ENCODE measurements at regions not wholly inside any gene's neighbourhood (a gene's known extent, or its start where the extent isn't known, plus 50 kb on each side); places are given as distances from the start of the nearest gene placed in this dataset.

GRCh38 chr9:581673-582497 lies 259.6 kb upstream of the DMRT1 start:
- Histone ChIP-seq H3K27ac (ENCODE audit: low read depth, low read length) (no peak overlapping the region), H3K9me3 (ENCODE audit: control insufficient read depth in 5 of 5, low read length in 5 of 5) (no peaks in the 10 kb centered on the region), H3K36me3 (ENCODE audit: control insufficient read depth in 5 of 5, insufficient read depth in 5 of 5, low read length in 5 of 5) (no peaks in the 10 kb centered on the region), H3K27me3 (ENCODE audit: control insufficient read depth in 5 of 5, insufficient read depth in 4 of 5, low read length in 5 of 5) (no peaks in the 10 kb centered on the region), H3K9ac (ENCODE audit: low read length in 5 of 5) (no peak overlapping the region), H3K4me1 (ENCODE audit: control insufficient read depth in 5 of 5, insufficient read depth in 5 of 5, low read length in 5 of 5) (no peaks in the 10 kb centered on the region), H3K4me3 (ENCODE audit: low read depth in 1 of 5, low read length in 5 of 5) (no peak overlapping the region)

GRCh38 chr9:582775-583174 lies 258.7 kb upstream of the DMRT1 start:
- no peak overlapping the region for H3K9ac ChIP-seq (ENCODE audit: low read length in 5 of 5)
- H3K4me3 ChIP-seq (ENCODE audit: low read depth in 1 of 5, low read length in 5 of 5) = no peak overlapping the region
- no peaks in the 10 kb centered on the region for H3K9me3 ChIP-seq (ENCODE audit: control insufficient read depth in 5 of 5, low read length in 5 of 5)
- H3K27me3 ChIP-seq (ENCODE audit: control insufficient read depth in 5 of 5, insufficient read depth in 4 of 5, low read length in 5 of 5) = no peaks in the 10 kb centered on the region
- no peak overlapping the region for H3K27ac ChIP-seq (ENCODE audit: low read depth, low read length)
- H3K36me3 ChIP-seq (ENCODE audit: control insufficient read depth in 5 of 5, insufficient read depth in 5 of 5, low read length in 5 of 5) = no peaks in the 10 kb centered on the region
- H3K4me1 ChIP-seq (ENCODE audit: control insufficient read depth in 5 of 5, insufficient read depth in 5 of 5, low read length in 5 of 5) = no peaks in the 10 kb centered on the region

GRCh38 chr9:587527-587926 lies 254.0 kb upstream of the DMRT1 start:
- Histone ChIP-seq H3K36me3 (ENCODE audit: control insufficient read depth in 5 of 5, insufficient read depth in 5 of 5, low read length in 5 of 5) (no peaks in the 10 kb centered on the region), H3K27me3 (ENCODE audit: control insufficient read depth in 5 of 5, insufficient read depth in 4 of 5, low read length in 5 of 5) (no peaks in the 10 kb centered on the region), H3K9me3 (ENCODE audit: control insufficient read depth in 5 of 5, low read length in 5 of 5) (no peaks in the 10 kb centered on the region), H3K27ac (ENCODE audit: low read depth, low read length) (no peak overlapping the region), H3K9ac (ENCODE audit: low read length in 5 of 5) (no peak overlapping the region), H3K4me1 (ENCODE audit: control insufficient read depth in 5 of 5, insufficient read depth in 5 of 5, low read length in 5 of 5) (peaks cover 0 to 7% (median 6%) of the 10 kb centered on the region in 5 donors), H3K4me3 (ENCODE audit: low read depth in 1 of 5, low read length in 5 of 5) (no peak overlapping the region)

- Histone ChIP-seq H3K9me3 (ENCODE audit: control insufficient read depth in 5 of 5, low read length in 5 of 5) (no peaks in the 10 kb centered on the region), H3K4me3 (ENCODE audit: low read depth in 1 of 5, low read length in 5 of 5) (no peak overlapping the region), H3K4me1 (ENCODE audit: control insufficient read depth in 5 of 5, insufficient read depth in 5 of 5, low read length in 5 of 5) (peaks cover 0 to 7% (median 6%) of the 10 kb centered on the region in 5 donors), H3K36me3 (ENCODE audit: control insufficient read depth in 5 of 5, insufficient read depth in 5 of 5, low read length in 5 of 5) (no peaks in the 10 kb centered on the region), H3K9ac (ENCODE audit: low read length in 5 of 5) (no peak overlapping the region), H3K27me3 (ENCODE audit: control insufficient read depth in 5 of 5, insufficient read depth in 4 of 5, low read length in 5 of 5) (no peaks in the 10 kb centered on the region), H3K27ac (ENCODE audit: low read depth, low read length) (no peak overlapping the region)
These were observed 252.5 kb upstream of the DMRT1 start for GRCh38 chr9:588981-589380.

- peaks cover 0 to 7% (median 6%) of the 10 kb centered on the region in 5 donors for H3K4me1 ChIP-seq (ENCODE audit: control insufficient read depth in 5 of 5, insufficient read depth in 5 of 5, low read length in 5 of 5)
- no peaks in the 10 kb centered on the region for H3K36me3 ChIP-seq (ENCODE audit: control insufficient read depth in 5 of 5, insufficient read depth in 5 of 5, low read length in 5 of 5)
- H3K4me3 ChIP-seq (ENCODE audit: low read depth in 1 of 5, low read length in 5 of 5) = no peak overlapping the region
- H3K27ac ChIP-seq (ENCODE audit: low read depth, low read length) = no peak overlapping the region
- H3K9me3 ChIP-seq (ENCODE audit: control insufficient read depth in 5 of 5, low read length in 5 of 5) = no peaks in the 10 kb centered on the region
- peak overlapping the region in 1 of 5 donors; percentile 19 for H3K9ac ChIP-seq (ENCODE audit: low read length in 5 of 5)
- H3K27me3 ChIP-seq (ENCODE audit: control insufficient read depth in 5 of 5, insufficient read depth in 4 of 5, low read length in 5 of 5) = no peaks in the 10 kb centered on the region
These were observed 251.8 kb upstream of the DMRT1 start for GRCh38 chr9:589723-590122.

GRCh38 chr9:591292-591691 lies 250.2 kb upstream of the DMRT1 start:
- H3K36me3 ChIP-seq (ENCODE audit: control insufficient read depth in 5 of 5, insufficient read depth in 5 of 5, low read length in 5 of 5) = no peaks in the 10 kb centered on the region
- no peaks in the 10 kb centered on the region for H3K9me3 ChIP-seq (ENCODE audit: control insufficient read depth in 5 of 5, low read length in 5 of 5)
- no peak overlapping the region for H3K9ac ChIP-seq (ENCODE audit: low read length in 5 of 5)
- no peak overlapping the region for H3K27ac ChIP-seq (ENCODE audit: low read depth, low read length)
- no peaks in the 10 kb centered on the region for H3K27me3 ChIP-seq (ENCODE audit: control insufficient read depth in 5 of 5, insufficient read depth in 4 of 5, low read length in 5 of 5)
- peaks cover 0 to 7% (median 6%) of the 10 kb centered on the region in 5 donors for H3K4me1 ChIP-seq (ENCODE audit: control insufficient read depth in 5 of 5, insufficient read depth in 5 of 5, low read length in 5 of 5)
- H3K4me3 ChIP-seq (ENCODE audit: low read depth in 1 of 5, low read length in 5 of 5) = no peak overlapping the region

- H3K9me3 ChIP-seq (ENCODE audit: control insufficient read depth in 5 of 5, low read length in 5 of 5) = no peaks in the 10 kb centered on the region
- peaks cover 0 to 7% (median 6%) of the 10 kb centered on the region in 5 donors for H3K4me1 ChIP-seq (ENCODE audit: control insufficient read depth in 5 of 5, insufficient read depth in 5 of 5, low read length in 5 of 5)
- no peak overlapping the region for H3K9ac ChIP-seq (ENCODE audit: low read length in 5 of 5)
- no peaks in the 10 kb centered on the region for H3K27me3 ChIP-seq (ENCODE audit: control insufficient read depth in 5 of 5, insufficient read depth in 4 of 5, low read length in 5 of 5)
- no peak overlapping the region for H3K27ac ChIP-seq (ENCODE audit: low read depth, low read length)
- H3K4me3 ChIP-seq (ENCODE audit: low read depth in 1 of 5, low read length in 5 of 5) = no peak overlapping the region
- H3K36me3 ChIP-seq (ENCODE audit: control insufficient read depth in 5 of 5, insufficient read depth in 5 of 5, low read length in 5 of 5) = no peaks in the 10 kb centered on the region
These were observed 249.3 kb upstream of the DMRT1 start for GRCh38 chr9:592225-592624.

- Histone ChIP-seq H3K36me3 (ENCODE audit: control insufficient read depth in 5 of 5, insufficient read depth in 5 of 5, low read length in 5 of 5) (no peaks in the 10 kb centered on the region), H3K9me3 (ENCODE audit: control insufficient read depth in 5 of 5, low read length in 5 of 5) (no peaks in the 10 kb centered on the region), H3K27me3 (ENCODE audit: control insufficient read depth in 5 of 5, insufficient read depth in 4 of 5, low read length in 5 of 5) (no peaks in the 10 kb centered on the region), H3K4me3 (ENCODE audit: low read depth in 1 of 5, low read length in 5 of 5) (no peak overlapping the region), H3K4me1 (ENCODE audit: control insufficient read depth in 5 of 5, insufficient read depth in 5 of 5, low read length in 5 of 5) (peaks cover 0 to 7% (median 6%) of the 10 kb centered on the region in 5 donors), H3K9ac (ENCODE audit: low read length in 5 of 5) (no peak overlapping the region), H3K27ac (ENCODE audit: low read depth, low read length) (no peak overlapping the region)
These were observed 248.8 kb upstream of the DMRT1 start for GRCh38 chr9:592733-593132.

- Histone ChIP-seq H3K4me3 (ENCODE audit: low read depth in 1 of 5, low read length in 5 of 5) (no peak overlapping the region), H3K9me3 (ENCODE audit: control insufficient read depth in 5 of 5, low read length in 5 of 5) (no peaks in the 10 kb centered on the region), H3K4me1 (ENCODE audit: control insufficient read depth in 5 of 5, insufficient read depth in 5 of 5, low read length in 5 of 5) (peaks cover 0 to 7% (median 6%) of the 10 kb centered on the region in 5 donors), H3K27ac (ENCODE audit: low read depth, low read length) (no peak overlapping the region), H3K9ac (ENCODE audit: low read length in 5 of 5) (no peak overlapping the region), H3K27me3 (ENCODE audit: control insufficient read depth in 5 of 5, insufficient read depth in 4 of 5, low read length in 5 of 5) (no peaks in the 10 kb centered on the region), H3K36me3 (ENCODE audit: control insufficient read depth in 5 of 5, insufficient read depth in 5 of 5, low read length in 5 of 5) (no peaks in the 10 kb centered on the region)
These were observed 247.7 kb upstream of the DMRT1 start for GRCh38 chr9:593809-594208.

- Histone ChIP-seq H3K9ac (ENCODE audit: low read length in 5 of 5) (no peak overlapping the region), H3K4me1 (ENCODE audit: control insufficient read depth in 5 of 5, insufficient read depth in 5 of 5, low read length in 5 of 5) (no peaks in the 10 kb centered on the region), H3K27me3 (ENCODE audit: control insufficient read depth in 5 of 5, insufficient read depth in 4 of 5, low read length in 5 of 5) (no peaks in the 10 kb centered on the region), H3K36me3 (ENCODE audit: control insufficient read depth in 5 of 5, insufficient read depth in 5 of 5, low read length in 5 of 5) (no peaks in the 10 kb centered on the region), H3K9me3 (ENCODE audit: control insufficient read depth in 5 of 5, low read length in 5 of 5) (no peaks in the 10 kb centered on the region), H3K27ac (ENCODE audit: low read depth, low read length) (no peak overlapping the region), H3K4me3 (ENCODE audit: low read depth in 1 of 5, low read length in 5 of 5) (no peak overlapping the region)
These were observed 244.8 kb upstream of the DMRT1 start for GRCh38 chr9:596703-597102.
